Neural progenitor cell (in vitro differentiated cells): ENCODE measurements at regions not wholly inside any gene's neighbourhood (a gene's known extent, or its start where the extent isn't known, plus 50 kb on each side); places are given as distances from the start of the nearest gene placed in this dataset.

ENCODE experiments used
- DNase-seq: peaks from one replicate; pipeline ENCODE4 v3.0.0-alpha.2; 2016; ENCODE audit warnings: low spot score
- H2AFZ ChIP-seq: fragments of 200-600 bp; sonication (generic); replicated peaks from 2 replicates; pipeline ENCODE4 v1.6.1; 2016; ENCODE audit warnings: antibody characterized with exemption
- H3F3A ChIP-seq: fragments of 200-600 bp; sonication (generic); 2 replicates; pipeline ENCODE4 v1.6.1; 2016; ENCODE audit warnings: antibody characterized with exemption, low read depth
- H3K27ac ChIP-seq: fragments of 200-600 bp; sonication (generic); 2 replicates; pipeline ENCODE4 v1.5.1; 2016; ENCODE audit warnings: mild to moderate bottlenecking
- H3K27me3 ChIP-seq: fragments of 200-600 bp; sonication (generic); 2 replicates; pipeline ENCODE4 v1.6.1; 2016; ENCODE audit warnings: mild to moderate bottlenecking, moderate library complexity
- H3K36me3 ChIP-seq: fragments of 200-600 bp; sonication (generic); 2 replicates; pipeline ENCODE4 v1.5.1; 2016
- H3K4me1 ChIP-seq: fragments of 200-600 bp; sonication (generic); 2 replicates; pipeline ENCODE4 v1.6.1; 2016; ENCODE audit warnings: mixed run types
- H3K4me2 ChIP-seq: fragments of 200-600 bp; sonication (generic); 2 replicates; pipeline ENCODE4 v1.6.1; 2016
- H3K4me3 ChIP-seq: fragments of 200-600 bp; sonication (generic); 2 replicates; pipeline ENCODE4 v1.5.1; 2016
- H3K79me2 ChIP-seq: fragments of 200-600 bp; sonication (generic); 2 replicates; pipeline ENCODE4 v1.6.1; 2016; ENCODE audit warnings: low read depth
- H3K9ac ChIP-seq: fragments of 200-600 bp; sonication (generic); 2 replicates; pipeline ENCODE4 v1.6.1; 2016
- H3K9me3 ChIP-seq: fragments of 200-600 bp; sonication (generic); 2 replicates; pipeline ENCODE4 v1.5.1; 2016; ENCODE audit warnings: low read depth
- H4K20me1 ChIP-seq: fragments of 200-600 bp; sonication (generic); 2 replicates; pipeline ENCODE4 v1.6.1; 2016; ENCODE audit warnings: low read depth
- H3K27ac Mint-ChIP-seq: 3 replicates; pipeline ENCODE4 v1.8.0; 2021; ENCODE audit warnings: mixed read lengths
- H3K27me3 Mint-ChIP-seq: 2 replicates; pipeline ENCODE4 v1.8.0; 2022; ENCODE audit warnings: low read depth, mild to moderate bottlenecking, inconsistent platforms, moderate library complexity, mixed read lengths; ENCODE audit not compliant: insufficient read depth
- H3K36me3 Mint-ChIP-seq: 3 replicates; pipeline ENCODE4 v1.8.0; 2021; ENCODE audit warnings: mixed read lengths
- H3K4me1 Mint-ChIP-seq: 3 replicates; pipeline ENCODE4 v1.8.0; 2021; ENCODE audit warnings: mixed read lengths
- H3K4me3 Mint-ChIP-seq: 3 replicates; pipeline ENCODE4 v1.8.0; 2021; ENCODE audit warnings: mild to moderate bottlenecking, moderate library complexity, mixed read lengths
- H3K9me3 Mint-ChIP-seq: 3 replicates; pipeline ENCODE4 v1.8.0; 2020; ENCODE audit warnings: mixed read lengths
- CTCF ChIP-seq: fragments of 200-600 bp; sonication (generic); IDR thresholded peaks from 2 replicates; pipeline ENCODE4 v1.5.1; 2017; ENCODE audit warnings: antibody characterized with exemption, mild to moderate bottlenecking
- EZH2 ChIP-seq: fragments of 200-600 bp; sonication (generic); IDR thresholded peaks from 2 replicates; pipeline ENCODE4 v1.6.1; 2017; ENCODE audit warnings: antibody characterized with exemption, mild to moderate bottlenecking, moderate library complexity
- EZH2phosphoT487 ChIP-seq: fragments of 200-600 bp; sonication (generic); IDR thresholded peaks from 2 replicates; pipeline ENCODE4 v1.6.1; 2017; ENCODE audit warnings: antibody characterized with exemption

- Histone ChIP-seq H3K4me1 (peaks cover 3% of the 10 kb centered on the region), H2AFZ (peak overlapping the region; percentile 34), H3K4me3 (no peak overlapping the region), H3F3A (no peaks in the 10 kb centered on the region), H3K9me3 (no peaks in the 10 kb centered on the region), H3K4me2 (no peak overlapping the region), H3K9ac (no peak overlapping the region), H3K36me3 (no peaks in the 10 kb centered on the region), H4K20me1 (no peaks in the 10 kb centered on the region), H3K79me2 (no peaks in the 10 kb centered on the region), H3K27ac (no peak overlapping the region), H3K27me3 (no peaks in the 10 kb centered on the region)
- peaks cover 15% of the 10 kb centered on the region for H3K4me1 Mint-ChIP-seq
- TF ChIP-seq EZH2phosphoT487 (no peak), EZH2 (no peak), CTCF (no peak)
- peaks cover 4% of the 10 kb centered on the region for H3K36me3 Mint-ChIP-seq
- H3K4me3 Mint-ChIP-seq, result no peak overlapping the region
- DNase-seq, result no peak
- peak overlapping the region; percentile 78 for H3K27ac Mint-ChIP-seq
- H3K27me3 Mint-ChIP-seq, result peaks cover 14% of the 10 kb centered on the region
- H3K9me3 Mint-ChIP-seq, result peaks cover 5% of the 10 kb centered on the region
Measured at GRCh38 chr5:81820863-81821262, 70.0 kb upstream of the SSBP2 start.

DNA sequence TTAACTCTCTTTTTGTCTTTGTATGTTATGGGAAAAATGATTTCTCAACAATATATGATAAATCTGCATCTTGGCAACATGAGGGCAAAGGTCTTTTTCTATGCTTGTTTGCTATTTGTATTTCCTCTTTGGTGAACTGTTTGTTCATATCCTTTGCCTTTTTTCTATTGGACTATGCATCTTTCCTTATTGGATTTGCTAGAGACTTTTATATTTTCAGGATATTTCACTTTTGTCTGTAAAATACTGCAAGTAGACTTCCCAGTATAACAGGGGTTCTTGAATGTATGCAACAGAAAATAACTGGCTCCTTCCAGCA, 69.4 kb upstream of the SSBP2 start:
- Mint-ChIP-seq H3K36me3 (peaks cover 4% of the 10 kb centered on the region), H3K4me3 (no peak overlapping the region), H3K27me3 (peaks cover 8% of the 10 kb centered on the region), H3K4me1 (peaks cover 15% of the 10 kb centered on the region), H3K9me3 (peaks cover 5% of the 10 kb centered on the region), H3K27ac (no peak overlapping the region)
- Histone ChIP-seq H3K4me3 (no peak overlapping the region), H3K27me3 (no peaks in the 10 kb centered on the region), H4K20me1 (no peaks in the 10 kb centered on the region), H2AFZ (no peak overlapping the region), H3K79me2 (no peaks in the 10 kb centered on the region), H3K4me1 (peaks cover 3% of the 10 kb centered on the region), H3K9ac (no peak overlapping the region), H3K9me3 (no peaks in the 10 kb centered on the region), H3F3A (no peaks in the 10 kb centered on the region), H3K36me3 (no peaks in the 10 kb centered on the region), H3K27ac (no peak overlapping the region), H3K4me2 (no peak overlapping the region)
- no peak for TF ChIP-seq EZH2
- TF ChIP-seq CTCF, result no peak
- TF ChIP-seq EZH2phosphoT487, result no peak
- DNase-seq, result no peak

- H3K36me3 Mint-ChIP-seq, result peaks cover 4% of the 10 kb centered on the region
- H3K79me2 ChIP-seq, result no peaks in the 10 kb centered on the region
- peak overlapping the region; percentile 60 for H3K27ac Mint-ChIP-seq
- H3F3A ChIP-seq, result no peaks in the 10 kb centered on the region
- no peaks in the 10 kb centered on the region for H3K9me3 ChIP-seq
- H4K20me1 ChIP-seq, result no peaks in the 10 kb centered on the region
- no peak overlapping the region for H3K4me2 ChIP-seq
- H3K27me3 ChIP-seq, result no peaks in the 10 kb centered on the region
- peaks cover 13% of the 10 kb centered on the region for H3K4me1 Mint-ChIP-seq
- H3K27ac ChIP-seq, result no peak overlapping the region
- no peak overlapping the region for H2AFZ ChIP-seq
- H3K27me3 Mint-ChIP-seq, result peaks cover 8% of the 10 kb centered on the region
- no peak overlapping the region for H3K9ac ChIP-seq
- H3K4me1 ChIP-seq, result peaks cover 3% of the 10 kb centered on the region
- no peak overlapping the region for H3K4me3 ChIP-seq
- no peak for TF ChIP-seq CTCF
- no peak for TF ChIP-seq EZH2
- TF ChIP-seq EZH2phosphoT487, result no peak
- no peak for DNase-seq
- no peak overlapping the region for H3K4me3 Mint-ChIP-seq
- peaks cover 5% of the 10 kb centered on the region for H3K9me3 Mint-ChIP-seq
- H3K36me3 ChIP-seq, result no peaks in the 10 kb centered on the region
Measured at GRCh38 chr5:81819556-81820317, 68.8 kb upstream of the SSBP2 start.
